ENCODE measurements at regions not wholly inside any gene's neighbourhood (a gene's known extent, or its start where the extent isn't known, plus 50 kb on each side); places are given as distances from the start of the nearest gene placed in this dataset.

GRCh38 chr2:144999071-144999875 lies 479.4 kb upstream of the ZEB2 start:
- Histone ChIP-seq H3K9me3 (replicated peaks in 1 of 11) (no peaks in the 10 kb centered on the region; a peak in 1 of 22 replicates), H3K4me3 (no peak overlapping the region), H3K27me3 (no peaks in the 10 kb centered on the region), H3K9ac (no peak overlapping the region), H3K36me3 (no peaks in the 10 kb centered on the region), H3K4me1 (peaks cover 0 to 16% (median 8%) of the 10 kb centered on the region in 10 experiments; a peak in 9 of 20 replicates), H4K20me1 (no peaks in the 10 kb centered on the region), H3K27ac (no peak overlapping the region), H3K4me2 (peak overlapping the region in 8 of 11 experiments; percentile 16 to 50 (median 38); a peak in 15 of 22 replicates)
- TF ChIP-seq Cebpa-rat (IDR thresholded peaks at IDR 0.05) = no peak

DNA sequence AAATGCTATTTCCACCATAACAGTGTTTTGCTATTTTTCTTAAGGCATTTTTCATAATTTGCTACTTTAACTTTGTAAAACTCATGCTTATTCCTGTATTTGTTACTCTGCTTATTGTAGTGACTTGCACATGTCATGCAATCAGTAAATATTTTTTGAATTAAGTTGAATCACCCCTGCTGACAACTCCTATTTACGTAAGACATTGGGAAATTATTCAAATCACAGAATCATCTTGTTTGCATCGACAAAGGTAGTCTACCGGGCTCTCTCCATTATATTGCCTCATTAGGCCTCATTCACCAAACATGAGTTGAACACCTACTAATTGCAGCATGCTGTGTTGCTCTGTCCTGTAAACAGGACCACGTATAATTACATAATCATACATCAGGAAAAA lies 478.5 kb upstream of the ZEB2 start:
- TF ChIP-seq Cebpa-rat (IDR thresholded peaks at IDR 0.05) = no peak
- no peaks in the 10 kb centered on the region for H3K36me3 ChIP-seq

DNA sequence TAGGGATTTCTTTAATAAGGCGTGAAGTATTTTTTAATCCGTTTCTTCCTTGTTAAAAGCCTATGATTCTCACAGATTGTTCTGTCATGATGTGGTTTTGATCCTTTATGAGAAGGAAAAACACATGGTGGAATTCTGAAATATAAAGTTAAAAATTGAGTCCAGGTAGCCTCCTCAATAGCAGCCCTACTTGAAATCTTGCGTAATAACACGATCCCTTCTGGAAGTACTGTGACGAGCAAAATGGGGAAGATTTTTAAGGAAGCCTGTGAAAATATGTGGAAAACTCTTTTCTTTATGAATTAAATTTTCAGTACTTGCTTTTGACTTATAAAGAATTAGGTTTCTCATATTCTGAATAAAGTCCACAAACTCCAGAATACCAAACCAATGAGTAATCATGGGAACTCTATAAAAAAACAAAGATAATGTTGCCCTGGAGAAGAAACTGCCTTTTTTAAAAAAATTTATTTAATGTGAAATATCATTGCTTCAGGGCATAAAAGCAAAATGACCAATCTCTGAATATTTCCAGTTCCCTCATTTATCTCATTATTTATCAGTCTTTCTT lies 476.4 kb upstream of the ZEB2 start:
- Histone ChIP-seq H3K4me1 (peaks cover 0 to 27% (median 16%) of the 10 kb centered on the region in 10 experiments; a peak in 13 of 20 replicates), H3K27me3 (no peaks in the 10 kb centered on the region), H4K20me1 (no peaks in the 10 kb centered on the region), H3K4me3 (no peak overlapping the region), H3K27ac (no peak overlapping the region), H3K9ac (no peak overlapping the region), H3K4me2 (no peak overlapping the region), H3K9me3 (replicated peaks in 1 of 11) (peaks cover 0 to 9% (median 4%) of the 10 kb centered on the region in 11 experiments; a peak in 8 of 22 replicates), H3K36me3 (no peaks in the 10 kb centered on the region)
- TF ChIP-seq Cebpa-rat (IDR thresholded peaks at IDR 0.05) = peak in 3 of 11 experiments; percentile 37 to 68 (median 65); a peak in 5 of 22 replicates

More for the DNA sequence above, 478.5 kb upstream of the ZEB2 start:
- Histone ChIP-seq H3K4me1 (peaks cover 0 to 24% (median 15%) of the 10 kb centered on the region in 10 experiments; a peak in 13 of 20 replicates), H3K27me3 (no peaks in the 10 kb centered on the region), H3K4me3 (no peak overlapping the region), H3K4me2 (peak overlapping the region in 2 of 11 experiments; percentile 32 to 36; a peak in 2 of 22 replicates), H4K20me1 (no peaks in the 10 kb centered on the region), H3K27ac (no peak overlapping the region), H3K9ac (no peak overlapping the region), H3K9me3 (replicated peaks in 1 of 11) (peaks cover 0 to 4% (median 0%) of the 10 kb centered on the region in 11 experiments; a peak in 4 of 22 replicates)

DNA sequence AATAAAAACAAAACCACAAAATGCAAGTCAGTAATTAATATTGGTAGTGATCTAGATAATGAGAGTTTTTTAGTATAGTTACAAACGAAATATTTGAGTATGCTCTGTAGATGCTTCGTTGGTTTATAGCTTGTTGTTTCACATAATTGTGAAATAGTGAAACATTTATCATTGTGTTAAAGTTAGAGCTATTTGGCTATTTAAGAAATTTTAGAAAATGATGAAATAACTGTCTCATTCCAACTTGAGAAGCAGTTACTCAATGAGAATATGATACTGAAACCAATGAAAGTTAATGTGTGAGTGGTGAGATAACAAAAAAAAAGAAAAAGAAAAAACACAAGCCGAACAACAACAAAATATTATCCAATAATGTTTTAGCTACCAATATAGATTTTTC lies 475.6 kb upstream of the ZEB2 start:
- no peak overlapping the region for H3K9ac ChIP-seq
- H3K9me3 ChIP-seq (replicated peaks in 1 of 11) = peaks cover 0 to 11% (median 5%) of the 10 kb centered on the region in 11 experiments; a peak in 8 of 22 replicates
- no peak overlapping the region for H3K4me2 ChIP-seq
- H3K4me1 ChIP-seq = peaks cover 0 to 27% (median 16%) of the 10 kb centered on the region in 10 experiments; a peak in 13 of 20 replicates
- no peaks in the 10 kb centered on the region for H3K36me3 ChIP-seq
- H4K20me1 ChIP-seq = no peaks in the 10 kb centered on the region
- no peak for TF ChIP-seq Cebpa-rat (IDR thresholded peaks at IDR 0.05)
- no peak overlapping the region for H3K27ac ChIP-seq
- H3K27me3 ChIP-seq = no peaks in the 10 kb centered on the region
- H3K4me3 ChIP-seq = no peak overlapping the region

DNA sequence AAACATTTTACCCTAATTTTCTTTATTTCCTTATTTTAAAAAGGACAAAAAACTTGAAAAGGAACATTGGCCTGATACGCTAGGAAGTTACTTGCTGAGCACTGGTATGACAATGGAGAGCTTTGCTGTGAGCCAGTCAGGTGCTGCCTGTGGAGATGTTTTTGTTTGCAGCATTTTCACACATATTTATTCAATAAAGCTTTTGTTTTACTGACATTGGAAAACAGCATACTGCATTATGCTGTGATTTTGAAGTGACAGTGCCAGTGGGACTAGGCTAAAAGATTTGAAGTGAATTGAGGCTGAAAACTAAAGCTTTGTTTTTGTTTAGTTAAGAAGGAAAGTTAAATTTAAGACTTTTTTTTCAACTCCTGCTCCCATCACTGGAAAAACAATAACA lies 470.7 kb upstream of the ZEB2 start:
- peaks cover 0 to 11% (median 7%) of the 10 kb centered on the region in 11 experiments; a peak in 9 of 22 replicates for H3K9me3 ChIP-seq (replicated peaks in 1 of 11)
- H3K4me3 ChIP-seq = no peak overlapping the region
- peaks cover 0 to 20% (median 8%) of the 10 kb centered on the region in 10 experiments; a peak in 12 of 20 replicates for H3K4me1 ChIP-seq
- no peaks in the 10 kb centered on the region for H4K20me1 ChIP-seq
- H3K9ac ChIP-seq = no peak overlapping the region
- H3K27me3 ChIP-seq = no peaks in the 10 kb centered on the region
- TF ChIP-seq Cebpa-rat (IDR thresholded peaks at IDR 0.05) = no peak
- H3K27ac ChIP-seq = no peak overlapping the region
- H3K36me3 ChIP-seq = no peaks in the 10 kb centered on the region
- no peak overlapping the region for H3K4me2 ChIP-seq

DNA sequence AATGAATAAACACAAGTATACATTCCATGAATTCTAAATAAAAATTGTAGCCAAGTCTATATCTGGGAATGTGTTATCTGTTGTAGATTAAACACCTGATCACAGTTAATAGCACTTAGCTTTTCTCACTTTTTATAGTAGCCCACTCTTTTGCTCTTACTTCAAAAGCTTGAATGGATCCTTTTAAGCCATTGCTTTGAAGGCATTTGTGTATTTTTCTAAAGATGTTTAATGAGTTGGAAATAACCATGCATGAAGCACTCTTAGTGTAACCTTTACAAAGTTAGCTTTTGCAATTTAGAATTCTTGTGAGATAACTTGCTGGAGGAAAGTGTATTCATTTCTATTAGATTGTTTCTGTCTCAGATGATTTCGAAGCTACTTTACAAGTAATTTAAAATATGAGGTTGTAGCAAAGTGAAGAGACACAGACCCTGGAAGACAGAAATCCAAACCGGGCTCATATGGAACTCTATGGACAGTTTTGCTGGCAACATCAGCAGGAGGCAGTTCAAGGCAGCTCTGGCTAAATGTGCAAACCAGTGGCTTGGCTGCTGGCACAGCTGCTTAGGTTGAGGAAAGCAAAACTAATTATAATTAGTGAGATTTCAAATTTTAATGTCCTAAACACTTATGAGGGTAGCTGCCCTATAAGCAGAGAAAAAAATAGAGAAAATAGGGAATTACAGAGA lies 469.8 kb upstream of the ZEB2 start:
- H4K20me1 ChIP-seq = no peaks in the 10 kb centered on the region
- H3K4me3 ChIP-seq = no peak overlapping the region
- H3K27me3 ChIP-seq = no peaks in the 10 kb centered on the region
- peaks cover 0 to 13% (median 7%) of the 10 kb centered on the region in 11 experiments; a peak in 9 of 22 replicates for H3K9me3 ChIP-seq (replicated peaks in 1 of 11)
- H3K36me3 ChIP-seq = no peaks in the 10 kb centered on the region
- peaks cover 0 to 20% (median 8%) of the 10 kb centered on the region in 10 experiments; a peak in 12 of 20 replicates for H3K4me1 ChIP-seq
- H3K27ac ChIP-seq = no peak overlapping the region
- no peak overlapping the region for H3K4me2 ChIP-seq
- no peak overlapping the region for H3K9ac ChIP-seq
- TF ChIP-seq Cebpa-rat (IDR thresholded peaks at IDR 0.05) = no peak

DNA sequence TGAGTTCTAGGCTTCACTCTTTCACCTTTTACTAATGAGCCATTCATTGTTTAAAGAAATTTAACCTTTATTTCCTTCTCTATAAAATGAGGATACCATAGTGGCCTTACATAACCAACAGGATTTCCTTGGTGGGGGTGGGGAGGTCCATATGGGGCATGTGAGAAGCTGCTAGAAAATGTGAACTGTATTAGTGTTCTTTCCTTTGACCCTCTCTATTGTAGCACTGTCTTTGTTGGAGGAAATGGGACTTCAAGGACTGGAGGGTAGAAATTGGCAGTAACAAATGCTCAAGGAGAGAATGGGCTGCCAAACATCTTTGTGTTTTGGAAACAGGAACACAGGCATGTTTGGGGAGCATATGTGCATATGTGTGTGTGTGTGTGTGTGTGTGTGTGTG lies 468.7 kb upstream of the ZEB2 start:
- peaks cover 0 to 12% (median 2%) of the 10 kb centered on the region in 10 experiments; a peak in 10 of 20 replicates for H3K4me1 ChIP-seq
- no peaks in the 10 kb centered on the region for H3K27me3 ChIP-seq
- H3K36me3 ChIP-seq = no peaks in the 10 kb centered on the region
- no peaks in the 10 kb centered on the region for H4K20me1 ChIP-seq
- TF ChIP-seq Cebpa-rat (IDR thresholded peaks at IDR 0.05) = no peak
- H3K27ac ChIP-seq = no peak overlapping the region
- H3K4me2 ChIP-seq = 0 out of 22 replicates have a peak overlapping the region, but pooled peaks of 2 of the 11 experiments have one; percentile 5 to 15
- peaks cover 0 to 13% (median 6%) of the 10 kb centered on the region in 11 experiments; a peak in 9 of 22 replicates for H3K9me3 ChIP-seq (replicated peaks in 1 of 11)
- H3K9ac ChIP-seq = no peak overlapping the region
- no peak overlapping the region for H3K4me3 ChIP-seq

GRCh38 chr2:144986691-144987090 lies 466.8 kb upstream of the ZEB2 start:
- Histone ChIP-seq H3K9me3 (replicated peaks in 1 of 11) (peaks cover 0 to 13% (median 3%) of the 10 kb centered on the region in 11 experiments; a peak in 6 of 22 replicates), H3K9ac (no peak overlapping the region), H4K20me1 (no peaks in the 10 kb centered on the region), H3K4me3 (no peak overlapping the region), H3K4me2 (no peak overlapping the region), H3K4me1 (peaks cover 0 to 8% (median 0%) of the 10 kb centered on the region in 10 experiments; a peak in 4 of 20 replicates), H3K36me3 (no peaks in the 10 kb centered on the region), H3K27ac (no peak overlapping the region), H3K27me3 (no peaks in the 10 kb centered on the region)
- no peak for TF ChIP-seq Cebpa-rat (IDR thresholded peaks at IDR 0.05)

- Histone ChIP-seq H3K36me3 (no peaks in the 10 kb centered on the region), H3K4me2 (no peak overlapping the region), H3K27me3 (no peaks in the 10 kb centered on the region), H3K4me3 (no peak overlapping the region), H3K9me3 (replicated peaks in 1 of 11) (peaks cover 0 to 8% (median 0%) of the 10 kb centered on the region in 11 experiments; a peak in 1 of 22 replicates), H3K27ac (no peak overlapping the region), H3K4me1 (peaks cover 0 to 7% (median 0%) of the 10 kb centered on the region in 10 experiments; a peak in 4 of 20 replicates), H4K20me1 (no peaks in the 10 kb centered on the region), H3K9ac (no peak overlapping the region)
- no peak for TF ChIP-seq Cebpa-rat (IDR thresholded peaks at IDR 0.05)
Measured at GRCh38 chr2:144984038-144984437, 464.1 kb upstream of the ZEB2 start.
